Upper lobe of right lung (tissue), 1 donor: ENCODE measurements at regions not wholly inside any gene's neighbourhood (a gene's known extent, or its start where the extent isn't known, plus 50 kb on each side); places are given as distances from the start of the nearest gene placed in this dataset.
"Not testable (repeated sequence)": the region's sequence is repeated elsewhere in the genome, so short reads cannot be mapped to it uniquely, and the experiment has no call there.

Source experiments
- ATAC-seq: fragments of 200-7000 bp; cut with Tn5 transposase; one replicate; pipeline ENCODE4 v1.9.1; 2020; ENCODE audit warnings: mild to moderate bottlenecking, moderate library complexity
- DNase-seq: peaks from one replicate; pipeline ENCODE4 v3.0.0-alpha.2; 2020
- H3K27ac ChIP-seq: fragments of 200-600 bp; one replicate; pipeline ENCODE4 v1.8.0; 2022
- H3K27me3 ChIP-seq: fragments of 200-600 bp; one replicate; pipeline ENCODE4 v1.8.0; 2022; ENCODE audit warnings: mild to moderate bottlenecking
- H3K36me3 ChIP-seq: fragments of 200-600 bp; one replicate; pipeline ENCODE4 v1.8.0; 2022
- H3K4me1 ChIP-seq: fragments of 200-600 bp; one replicate; pipeline ENCODE4 v1.8.0; 2022
- H3K4me3 ChIP-seq: fragments of 200-600 bp; one replicate; pipeline ENCODE4 v1.8.0; 2022; ENCODE audit warnings: mild to moderate bottlenecking
- H3K9me3 ChIP-seq: fragments of 200-600 bp; one replicate; pipeline ENCODE4 v1.8.0; 2022
- CTCF ChIP-seq: fragments of 200-600 bp; IDR thresholded peaks from one replicate; pipeline ENCODE4 v1.8.0; 2022; ENCODE audit warnings: antibody characterized with exemption
- intact Hi-C: fragments of 100-400 bp; cut with DNase I; formaldehyde crosslinking; loops from one replicate; pipeline ENCODE4 v1.11.0; 2022
- donor health status: DM: no; HTN: yes; CAD: no; lungs with severe emphysema.

- DNase-seq (no peak), ATAC-seq (no peak)
- no peak overlapping the region for H3K27ac ChIP-seq
- H3K4me1 ChIP-seq = no peaks in the 10 kb centered on the region
- no peak overlapping the region for H3K4me3 ChIP-seq
- H3K27me3 ChIP-seq = no peaks in the 10 kb centered on the region
- TF ChIP-seq CTCF = no peak
- H3K36me3 ChIP-seq = no peaks in the 10 kb centered on the region
- intact Hi-C loops = no loop called here
- no peaks in the 10 kb centered on the region for H3K9me3 ChIP-seq
These were observed 1543.1 kb downstream of the FAM181B start for GRCh38 chr11:81190546-81190945.

- DNase-seq, ATAC-seq, H3K4me3 ChIP-seq, H3K36me3 ChIP-seq, H3K4me1 ChIP-seq, H3K9me3 ChIP-seq, intact Hi-C loops, H3K27ac ChIP-seq, H3K27me3 ChIP-seq: not testable (repeated sequence)
These were observed 1546.6 kb downstream of the FAM181B start for GRCh38 chr11:81187033-81187432.

- no peak for TF ChIP-seq CTCF
- DNase-seq = no peak
These were observed 1558.9 kb downstream of the FAM181B start for GRCh38 chr11:81174646-81175330.

GRCh38 chr11:81165164-81165563 is 1568.5 kb downstream of the FAM181B start:
- TF ChIP-seq CTCF = no peak
- intact Hi-C loops = no loop called here
- Histone ChIP-seq H3K36me3 (no peaks in the 10 kb centered on the region), H3K27ac (no peak overlapping the region), H3K4me3 (no peak overlapping the region), H3K9me3 (no peaks in the 10 kb centered on the region), H3K27me3 (no peaks in the 10 kb centered on the region), H3K4me1 (no peaks in the 10 kb centered on the region)
- no peak for ATAC-seq
- DNase-seq = no peak

More at GRCh38 chr11:81174646-81175330, 1558.9 kb downstream of the FAM181B start:
- Histone ChIP-seq H3K36me3 (no peaks in the 10 kb centered on the region), H3K4me1 (no peaks in the 10 kb centered on the region), H3K27me3 (no peaks in the 10 kb centered on the region), H3K4me3 (no peak overlapping the region), H3K9me3 (no peaks in the 10 kb centered on the region), H3K27ac (no peak overlapping the region)
- no peak for ATAC-seq
- intact Hi-C loops = no loop called here

GRCh38 chr11:81159900-81160299 is 1573.8 kb downstream of the FAM181B start:
- H3K9me3 ChIP-seq = no peaks in the 10 kb centered on the region
- no peaks in the 10 kb centered on the region for H3K36me3 ChIP-seq
- no peak for TF ChIP-seq CTCF
- intact Hi-C loops = no loop called here
- H3K4me1 ChIP-seq = no peaks in the 10 kb centered on the region
- no peak overlapping the region for H3K27ac ChIP-seq
- H3K4me3 ChIP-seq = no peak overlapping the region
- DNase-seq (no peak), ATAC-seq (no peak)
- H3K27me3 ChIP-seq = no peaks in the 10 kb centered on the region

- H3K27ac ChIP-seq = no peak overlapping the region
- TF ChIP-seq CTCF = no peak
- DNase-seq (no peak), ATAC-seq (no peak)
- no peaks in the 10 kb centered on the region for H3K4me1 ChIP-seq
- H3K36me3 ChIP-seq = no peaks in the 10 kb centered on the region
- no peaks in the 10 kb centered on the region for H3K9me3 ChIP-seq
- H3K27me3 ChIP-seq = no peaks in the 10 kb centered on the region
- H3K4me3 ChIP-seq = no peak overlapping the region
- intact Hi-C loops = no loop called here
These were observed 1598.1 kb downstream of the FAM181B start for GRCh38 chr11:81135570-81135969.
